WTC11 (cell line): ENCODE measurements at regions not wholly inside any gene's neighbourhood (a gene's known extent, or its start where the extent isn't known, plus 50 kb on each side); places are given as distances from the start of the nearest gene placed in this dataset.

Experiments used
- ATAC-seq: fragments of 200-7000 bp; cut with Tn5 transposase; 2 replicates; pipeline ENCODE4 v1.10.0; 2021; ENCODE audit warnings: mild to moderate bottlenecking, moderate library complexity
- CTCF ChIA-PET: fragments of 300-600 bp; sonication (Branson Sonifier 250); formaldehyde crosslinking; loops from one replicate; lab custom pipeline; 2021; ENCODE audit warnings: antibody characterized with exemption; lab: Charles Lee
- POLR2A ChIA-PET: fragments of 350-600 bp; sonication (Branson Sonifier 250); formaldehyde crosslinking; loops from one replicate; lab custom pipeline; 2021; ENCODE audit warnings: antibody characterized with exemption; lab: Charles Lee
- DNase-seq: peaks from one replicate; pipeline ENCODE4 v3.0.0; 2021; ENCODE audit warnings: low spot score
- H3K27ac Mint-ChIP-seq: 2 replicates; pipeline ENCODE4 v1.8.0; 2021; ENCODE audit warnings: mixed read lengths
- H3K27me3 Mint-ChIP-seq: 2 replicates; pipeline ENCODE4 v1.8.0; 2021; ENCODE audit warnings: low read depth, mild to moderate bottlenecking, moderate library complexity, mixed read lengths
- H3K36me3 Mint-ChIP-seq: 2 replicates; pipeline ENCODE4 v1.8.0; 2021; ENCODE audit warnings: mixed read lengths
- H3K4me1 Mint-ChIP-seq: 2 replicates; pipeline ENCODE4 v1.8.0; 2022; ENCODE audit warnings: mixed read lengths
- H3K4me3 Mint-ChIP-seq: 2 replicates; pipeline ENCODE4 v1.8.0; 2021; ENCODE audit warnings: mild to moderate bottlenecking, moderate library complexity, mixed read lengths
- H3K9me3 Mint-ChIP-seq: 2 replicates; pipeline ENCODE4 v1.8.0; 2021; ENCODE audit warnings: mixed read lengths
- CREB1 ChIP-seq: sonication (generic); formaldehyde crosslinking; IDR thresholded peaks from 2 replicates; pipeline ENCODE4 v1.8.0; 2023; ENCODE audit warnings: mild to moderate bottlenecking, missing genetic modification reagents
- CREM ChIP-seq: sonication (generic); formaldehyde crosslinking; IDR thresholded peaks from 2 replicates; pipeline ENCODE4 v1.8.1; 2022; ENCODE audit warnings: mild to moderate bottlenecking, missing genetic modification reagents, moderate library complexity
- ELF4 ChIP-seq: sonication (generic); formaldehyde crosslinking; IDR thresholded peaks from 2 replicates; pipeline ENCODE4 v1.8.1; 2022; ENCODE audit warnings: low read depth, mild to moderate bottlenecking, moderate library complexity, missing genetic modification reagents
- FOXP1 ChIP-seq: sonication (generic); formaldehyde crosslinking; IDR thresholded peaks from 2 replicates; pipeline ENCODE4 v1.8.0; 2022; ENCODE audit warnings: missing genetic modification reagents, mild to moderate bottlenecking, moderate library complexity, borderline replicate concordance
- HMGA2 ChIP-seq: fragments of 250-450 bp; sonication (Bioruptor Pico); IDR thresholded peaks from 2 replicates; pipeline ENCODE4 v1.4.0; 2021; ENCODE audit warnings: mild to moderate bottlenecking, moderate library complexity
- NFATC4 ChIP-seq: fragments of 250-450 bp; sonication (Bioruptor Pico); IDR thresholded peaks from 2 replicates; pipeline ENCODE4 v1.9.0; 2021; ENCODE audit warnings: mild to moderate bottlenecking
- PRRX2 ChIP-seq: fragments of 250-450 bp; sonication (Bioruptor Pico); IDR thresholded peaks from 2 replicates; pipeline ENCODE4 v1.8.0; 2021; ENCODE audit warnings: mild to moderate bottlenecking
- RELA ChIP-seq: sonication (generic); formaldehyde crosslinking; IDR thresholded peaks from 2 replicates; pipeline ENCODE4 v1.8.1; 2022; ENCODE audit warnings: missing genetic modification reagents, mild to moderate bottlenecking, borderline replicate concordance
- RORB ChIP-seq: fragments of 250-450 bp; sonication (Bioruptor Pico); IDR thresholded peaks from 2 replicates; pipeline ENCODE4 v1.9.0; 2021; ENCODE audit warnings: mild to moderate bottlenecking
- TP53 ChIP-seq: sonication (generic); formaldehyde crosslinking; IDR thresholded peaks from 2 replicates; pipeline ENCODE4 v1.8.1; 2023; ENCODE audit warnings: mild to moderate bottlenecking, missing genetic modification reagents
- ZNF138 ChIP-seq: sonication (generic); formaldehyde crosslinking; conservative IDR thresholded peaks from 2 replicates; pipeline ENCODE4 v1.8.1; 2022; ENCODE audit warnings: mild to moderate bottlenecking, moderate library complexity, missing genetic modification reagents
- ZNF396 ChIP-seq: fragments of 250-450 bp; sonication (Bioruptor Pico); IDR thresholded peaks from 2 replicates; pipeline ENCODE4 v1.8.0; 2021; ENCODE audit warnings: mild to moderate bottlenecking, moderate library complexity, borderline replicate concordance
- ZNF416 ChIP-seq: fragments of 250-450 bp; sonication (Bioruptor Pico); IDR thresholded peaks from 2 replicates; pipeline ENCODE4 v1.9.0; 2021; ENCODE audit warnings: mild to moderate bottlenecking, inconsistent platforms
- ZNF423 ChIP-seq: fragments of 250-450 bp; sonication (Bioruptor Pico); IDR thresholded peaks from 2 replicates; pipeline ENCODE4 v2.1.2; 2022; ENCODE audit warnings: mild to moderate bottlenecking, moderate library complexity
- TF ChIP-seq, protein P1 (sequence below): sonication (generic); formaldehyde crosslinking; IDR thresholded peaks from 2 replicates; pipeline ENCODE4 v1.8.1; 2023; ENCODE audit warnings: mild to moderate bottlenecking, missing genetic modification reagents
- TF ChIP-seq, protein P2 (sequence below): sonication (generic); formaldehyde crosslinking; IDR thresholded peaks from 2 replicates; pipeline ENCODE4 v1.8.1; 2023; ENCODE audit warnings: mild to moderate bottlenecking, moderate library complexity, missing genetic modification reagents
- TF ChIP-seq, protein P3 (sequence below): fragments of 250-450 bp; sonication (Bioruptor Pico); IDR thresholded peaks from 2 replicates; pipeline ENCODE4 v1.9.0; 2021; ENCODE audit warnings: moderate library complexity, mild to moderate bottlenecking, inconsistent platforms, borderline replicate concordance
- TF ChIP-seq, protein P4 (sequence below): sonication (generic); formaldehyde crosslinking; IDR thresholded peaks from 2 replicates; pipeline ENCODE4 v1.8.1; 2023; ENCODE audit warnings: mild to moderate bottlenecking, missing genetic modification reagents, borderline replicate concordance
- TF ChIP-seq, protein P5 (sequence below): fragments of 250-450 bp; sonication (Bioruptor Pico); IDR thresholded peaks from 2 replicates; pipeline ENCODE4 v1.8.0; 2021; ENCODE audit warnings: mild to moderate bottlenecking
- TF ChIP-seq, protein P6 (sequence below): sonication (generic); formaldehyde crosslinking; conservative IDR thresholded peaks from 2 replicates; pipeline ENCODE4 v1.8.1; 2022; ENCODE audit warnings: mild to moderate bottlenecking, missing genetic modification reagents

DNA sequence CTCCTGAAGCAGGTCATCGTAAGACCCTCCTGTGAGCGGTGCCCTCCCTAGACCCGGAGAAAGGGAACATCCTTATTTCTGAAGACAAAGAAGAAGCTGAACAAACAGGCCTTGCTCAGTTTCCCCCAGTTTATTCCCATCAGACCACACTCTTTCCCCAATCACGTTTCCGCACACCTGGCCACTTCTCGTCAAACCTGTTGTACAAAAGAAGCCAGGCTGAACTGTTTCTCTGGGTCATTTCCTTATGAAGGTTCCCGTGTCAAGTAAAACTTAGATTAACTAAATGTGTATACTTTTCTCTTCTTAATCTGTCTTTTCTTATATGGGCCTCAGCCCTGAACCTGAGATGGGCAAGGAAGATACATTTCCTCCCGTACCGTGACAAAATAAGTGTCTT lies 111.6 kb upstream of the ENPP6 start:
- Mint-ChIP-seq H3K36me3 (peaks cover 15% of the 10 kb centered on the region), H3K27me3 (peaks cover 3% of the 10 kb centered on the region; the same call in 1 of the 2 replicates), H3K9me3 (peaks cover 14% of the 10 kb centered on the region), H3K4me3 (no peak overlapping the region), H3K4me1 (peaks cover 24% of the 10 kb centered on the region), H3K27ac (no peak overlapping the region)
- POLR2A ChIA-PET, result no interaction called here
- ATAC-seq (no peak), DNase-seq (no peak)
- TF ChIP-seq RORB (CRISPR knock-in tag) (no peak), ZNF138 (CRISPR knock-in tag) (no peak), HMGA2 (CRISPR knock-in tag) (no peak), NFATC4 (no peak), RELA (CRISPR knock-in tag) (no peak), ZNF416 (no peak), PRRX2 (CRISPR knock-in tag) (no peak), CREB1 (CRISPR knock-in tag) (no peak), CREM (no peak), ELF4 (CRISPR knock-in tag) (no peak), FOXP1 (CRISPR knock-in tag) (no peak), ZNF423 (CRISPR knock-in tag) (no peak), TP53 (CRISPR knock-in tag) (no peak), ZNF396 (CRISPR knock-in tag) (no peak)
- TF ChIP-seq, protein P1, sequence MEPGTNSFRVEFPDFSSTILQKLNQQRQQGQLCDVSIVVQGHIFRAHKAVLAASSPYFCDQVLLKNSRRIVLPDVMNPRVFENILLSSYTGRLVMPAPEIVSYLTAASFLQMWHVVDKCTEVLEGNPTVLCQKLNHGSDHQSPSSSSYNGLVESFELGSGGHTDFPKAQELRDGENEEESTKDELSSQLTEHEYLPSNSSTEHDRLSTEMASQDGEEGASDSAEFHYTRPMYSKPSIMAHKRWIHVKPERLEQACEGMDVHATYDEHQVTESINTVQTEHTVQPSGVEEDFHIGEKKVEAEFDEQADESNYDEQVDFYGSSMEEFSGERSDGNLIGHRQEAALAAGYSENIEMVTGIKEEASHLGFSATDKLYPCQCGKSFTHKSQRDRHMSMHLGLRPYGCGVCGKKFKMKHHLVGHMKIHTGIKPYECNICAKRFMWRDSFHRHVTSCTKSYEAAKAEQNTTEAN (CRISPR knock-in tag), result no peak
- TF ChIP-seq, protein P2, sequence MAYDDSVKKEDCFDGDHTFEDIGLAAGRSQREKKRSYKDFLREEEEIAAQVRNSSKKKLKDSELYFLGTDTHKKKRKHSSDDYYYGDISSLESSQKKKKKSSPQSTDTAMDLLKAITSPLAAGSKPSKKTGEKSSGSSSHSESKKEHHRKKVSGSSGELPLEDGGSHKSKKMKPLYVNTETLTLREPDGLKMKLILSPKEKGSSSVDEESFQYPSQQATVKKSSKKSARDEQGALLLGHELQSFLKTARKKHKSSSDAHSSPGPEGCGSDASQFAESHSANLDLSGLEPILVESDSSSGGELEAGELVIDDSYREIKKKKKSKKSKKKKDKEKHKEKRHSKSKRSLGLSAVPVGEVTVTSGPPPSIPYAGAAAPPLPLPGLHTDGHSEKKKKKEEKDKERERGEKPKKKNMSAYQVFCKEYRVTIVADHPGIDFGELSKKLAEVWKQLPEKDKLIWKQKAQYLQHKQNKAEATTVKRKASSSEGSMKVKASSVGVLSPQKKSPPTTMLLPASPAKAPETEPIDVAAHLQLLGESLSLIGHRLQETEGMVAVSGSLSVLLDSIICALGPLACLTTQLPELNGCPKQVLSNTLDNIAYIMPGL (CRISPR knock-in tag), result no peak
- TF ChIP-seq, protein P3, sequence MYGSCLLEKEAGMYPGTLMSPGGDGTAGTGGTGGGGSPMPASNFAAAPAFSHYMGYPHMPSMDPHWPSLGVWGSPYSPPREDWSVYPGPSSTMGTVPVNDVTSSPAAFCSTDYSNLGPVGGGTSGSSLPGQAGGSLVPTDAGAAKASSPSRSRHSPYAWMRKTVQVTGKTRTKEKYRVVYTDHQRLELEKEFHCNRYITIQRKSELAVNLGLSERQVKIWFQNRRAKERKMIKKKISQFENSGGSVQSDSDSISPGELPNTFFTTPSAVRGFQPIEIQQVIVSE, result no peak
- TF ChIP-seq, protein P4, sequence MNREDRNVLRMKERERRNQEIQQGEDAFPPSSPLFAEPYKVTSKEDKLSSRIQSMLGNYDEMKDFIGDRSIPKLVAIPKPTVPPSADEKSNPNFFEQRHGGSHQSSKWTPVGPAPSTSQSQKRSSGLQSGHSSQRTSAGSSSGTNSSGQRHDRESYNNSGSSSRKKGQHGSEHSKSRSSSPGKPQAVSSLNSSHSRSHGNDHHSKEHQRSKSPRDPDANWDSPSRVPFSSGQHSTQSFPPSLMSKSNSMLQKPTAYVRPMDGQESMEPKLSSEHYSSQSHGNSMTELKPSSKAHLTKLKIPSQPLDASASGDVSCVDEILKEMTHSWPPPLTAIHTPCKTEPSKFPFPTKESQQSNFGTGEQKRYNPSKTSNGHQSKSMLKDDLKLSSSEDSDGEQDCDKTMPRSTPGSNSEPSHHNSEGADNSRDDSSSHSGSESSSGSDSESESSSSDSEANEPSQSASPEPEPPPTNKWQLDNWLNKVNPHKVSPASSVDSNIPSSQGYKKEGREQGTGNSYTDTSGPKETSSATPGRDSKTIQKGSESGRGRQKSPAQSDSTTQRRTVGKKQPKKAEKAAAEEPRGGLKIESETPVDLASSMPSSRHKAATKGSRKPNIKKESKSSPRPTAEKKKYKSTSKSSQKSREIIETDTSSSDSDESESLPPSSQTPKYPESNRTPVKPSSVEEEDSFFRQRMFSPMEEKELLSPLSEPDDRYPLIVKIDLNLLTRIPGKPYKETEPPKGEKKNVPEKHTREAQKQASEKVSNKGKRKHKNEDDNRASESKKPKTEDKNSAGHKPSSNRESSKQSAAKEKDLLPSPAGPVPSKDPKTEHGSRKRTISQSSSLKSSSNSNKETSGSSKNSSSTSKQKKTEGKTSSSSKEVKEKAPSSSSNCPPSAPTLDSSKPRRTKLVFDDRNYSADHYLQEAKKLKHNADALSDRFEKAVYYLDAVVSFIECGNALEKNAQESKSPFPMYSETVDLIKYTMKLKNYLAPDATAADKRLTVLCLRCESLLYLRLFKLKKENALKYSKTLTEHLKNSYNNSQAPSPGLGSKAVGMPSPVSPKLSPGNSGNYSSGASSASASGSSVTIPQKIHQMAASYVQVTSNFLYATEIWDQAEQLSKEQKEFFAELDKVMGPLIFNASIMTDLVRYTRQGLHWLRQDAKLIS (CRISPR knock-in tag), result no peak
- TF ChIP-seq, protein P5, sequence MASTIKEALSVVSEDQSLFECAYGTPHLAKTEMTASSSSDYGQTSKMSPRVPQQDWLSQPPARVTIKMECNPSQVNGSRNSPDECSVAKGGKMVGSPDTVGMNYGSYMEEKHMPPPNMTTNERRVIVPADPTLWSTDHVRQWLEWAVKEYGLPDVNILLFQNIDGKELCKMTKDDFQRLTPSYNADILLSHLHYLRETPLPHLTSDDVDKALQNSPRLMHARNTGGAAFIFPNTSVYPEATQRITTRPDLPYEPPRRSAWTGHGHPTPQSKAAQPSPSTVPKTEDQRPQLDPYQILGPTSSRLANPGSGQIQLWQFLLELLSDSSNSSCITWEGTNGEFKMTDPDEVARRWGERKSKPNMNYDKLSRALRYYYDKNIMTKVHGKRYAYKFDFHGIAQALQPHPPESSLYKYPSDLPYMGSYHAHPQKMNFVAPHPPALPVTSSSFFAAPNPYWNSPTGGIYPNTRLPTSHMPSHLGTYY, result no peak
- TF ChIP-seq, protein P6, sequence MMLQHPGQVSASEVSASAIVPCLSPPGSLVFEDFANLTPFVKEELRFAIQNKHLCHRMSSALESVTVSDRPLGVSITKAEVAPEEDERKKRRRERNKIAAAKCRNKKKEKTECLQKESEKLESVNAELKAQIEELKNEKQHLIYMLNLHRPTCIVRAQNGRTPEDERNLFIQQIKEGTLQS, result no peak
- CTCF ChIA-PET, result interaction anchor here (1.7 kb wide), 1 partner anchor 65 kb away, joined by 7 read pairs; no protein-coding TSS in a partner anchor
